ENCODE measurements at regions not wholly inside any gene's neighbourhood (a gene's known extent, or its start where the extent isn't known, plus 50 kb on each side); places are given as distances from the start of the nearest gene placed in this dataset.

DNA sequence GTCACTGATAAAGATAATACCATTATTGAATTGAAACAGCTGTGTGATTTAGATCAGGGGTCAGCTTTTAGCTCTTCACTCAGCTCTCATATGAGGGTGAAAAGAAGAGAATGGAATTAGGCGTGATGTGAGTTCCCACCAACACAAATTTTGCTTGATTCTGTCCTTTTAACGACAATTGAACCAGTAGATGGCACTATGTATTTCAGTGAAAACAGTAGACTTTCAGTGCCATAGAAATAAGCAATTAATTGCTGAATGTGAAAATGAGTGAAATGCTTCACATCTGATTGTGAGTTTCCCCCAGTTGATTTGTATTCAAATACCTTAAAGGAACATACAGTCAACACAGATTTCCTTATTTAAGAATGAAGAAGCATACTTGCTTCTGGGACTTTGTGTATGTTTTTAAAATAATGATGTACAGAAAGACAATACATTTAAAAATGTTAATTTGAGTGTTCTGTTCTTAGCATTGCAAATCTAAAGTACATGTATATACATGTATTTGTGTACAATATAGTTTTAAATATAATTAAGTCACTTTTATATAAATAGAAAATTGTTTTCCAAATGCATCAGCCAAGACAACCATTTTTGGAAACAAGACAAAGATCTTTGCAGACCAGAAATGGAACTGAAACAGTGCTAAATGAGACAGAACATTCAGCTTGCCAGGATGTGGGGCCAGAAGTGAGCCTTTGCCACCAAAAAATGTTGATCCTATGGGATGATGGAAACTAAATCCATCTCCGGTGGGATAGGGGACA lies 178.8 kb downstream of the SNCA start:
- TF ChIP-seq, protein P1, sequence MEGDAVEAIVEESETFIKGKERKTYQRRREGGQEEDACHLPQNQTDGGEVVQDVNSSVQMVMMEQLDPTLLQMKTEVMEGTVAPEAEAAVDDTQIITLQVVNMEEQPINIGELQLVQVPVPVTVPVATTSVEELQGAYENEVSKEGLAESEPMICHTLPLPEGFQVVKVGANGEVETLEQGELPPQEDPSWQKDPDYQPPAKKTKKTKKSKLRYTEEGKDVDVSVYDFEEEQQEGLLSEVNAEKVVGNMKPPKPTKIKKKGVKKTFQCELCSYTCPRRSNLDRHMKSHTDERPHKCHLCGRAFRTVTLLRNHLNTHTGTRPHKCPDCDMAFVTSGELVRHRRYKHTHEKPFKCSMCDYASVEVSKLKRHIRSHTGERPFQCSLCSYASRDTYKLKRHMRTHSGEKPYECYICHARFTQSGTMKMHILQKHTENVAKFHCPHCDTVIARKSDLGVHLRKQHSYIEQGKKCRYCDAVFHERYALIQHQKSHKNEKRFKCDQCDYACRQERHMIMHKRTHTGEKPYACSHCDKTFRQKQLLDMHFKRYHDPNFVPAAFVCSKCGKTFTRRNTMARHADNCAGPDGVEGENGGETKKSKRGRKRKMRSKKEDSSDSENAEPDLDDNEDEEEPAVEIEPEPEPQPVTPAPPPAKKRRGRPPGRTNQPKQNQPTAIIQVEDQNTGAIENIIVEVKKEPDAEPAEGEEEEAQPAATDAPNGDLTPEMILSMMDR (IDR thresholded peaks at IDR 0.05; ENCODE audit: low read depth, low read length, missing control alignments): peak; percentile 48
- DNase-seq: peak; percentile 9
- H3K4me3 ChIP-seq (ENCODE audit: low read depth, low read length): no peak overlapping the region
- no peaks in the 10 kb centered on the region for H3K36me3 ChIP-seq (replicated peaks)
- no peaks in the 10 kb centered on the region for H3K27me3 ChIP-seq (replicated peaks)
- in situ Hi-C loops (cut with HindIII; ENCODE audit: low pct_ligation_motif_present, low sequenced_read_pairs): no loop called here
- H3K27ac ChIP-seq: no peak overlapping the region

DNA sequence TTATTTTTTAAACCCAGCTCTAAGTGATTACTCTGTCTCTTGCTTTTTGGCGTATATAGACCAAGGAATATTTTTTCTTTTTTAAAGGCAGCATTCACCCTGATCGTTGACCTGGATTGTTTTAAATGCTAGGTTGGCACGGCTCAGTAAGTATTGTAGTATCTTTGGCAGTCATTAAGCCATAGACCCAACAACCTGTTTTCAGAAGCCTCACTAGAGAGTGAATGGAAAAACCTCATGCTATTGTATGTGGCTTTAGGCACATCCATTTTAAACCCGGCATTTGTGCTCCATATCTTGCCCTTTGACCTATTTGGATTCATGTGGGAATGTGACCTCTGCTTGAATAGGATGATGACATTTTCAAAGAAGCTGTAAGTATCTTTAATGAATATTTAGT lies 183.9 kb downstream of the SNCA start:
- TF ChIP-seq, protein P1 (IDR thresholded peaks at IDR 0.05; ENCODE audit: low read depth, low read length, missing control alignments): no peak
- Histone ChIP-seq H3K36me3 (replicated peaks) (no peaks in the 10 kb centered on the region), H3K27ac (no peak overlapping the region), H3K27me3 (replicated peaks) (no peaks in the 10 kb centered on the region), H3K4me3 (ENCODE audit: low read depth, low read length) (no peak overlapping the region)
- no peak for DNase-seq
- in situ Hi-C loops (cut with HindIII; ENCODE audit: low pct_ligation_motif_present, low sequenced_read_pairs): no loop called here

- DNase-seq: no peak
- TF ChIP-seq, protein P1 (IDR thresholded peaks at IDR 0.05; ENCODE audit: low read depth, low read length, missing control alignments): no peak
- H3K27me3 ChIP-seq (replicated peaks): no peaks in the 10 kb centered on the region
Observed at GRCh38 chr4:89645482-89645881, 191.5 kb downstream of the SNCA start.

GRCh38 chr4:89641367-89641687 lies 195.6 kb downstream of the SNCA start:
- DNase-seq: no peak
- TF ChIP-seq, protein P1 (IDR thresholded peaks at IDR 0.05; ENCODE audit: low read depth, low read length, missing control alignments): no peak
- peak overlapping the region; percentile 41 for H3K4me3 ChIP-seq (ENCODE audit: low read depth, low read length)
- no peaks in the 10 kb centered on the region for H3K27me3 ChIP-seq (replicated peaks)
- H3K36me3 ChIP-seq (replicated peaks): no peaks in the 10 kb centered on the region
- H3K27ac ChIP-seq: no peak overlapping the region
- in situ Hi-C loops (cut with HindIII; ENCODE audit: low pct_ligation_motif_present, low sequenced_read_pairs): no loop called here

More at GRCh38 chr4:89645482-89645881, 191.5 kb downstream of the SNCA start:
- Histone ChIP-seq H3K36me3 (replicated peaks) (no peaks in the 10 kb centered on the region), H3K27ac (no peak overlapping the region), H3K4me3 (ENCODE audit: low read depth, low read length) (no peak overlapping the region)
- in situ Hi-C loops (cut with HindIII; ENCODE audit: low pct_ligation_motif_present, low sequenced_read_pairs): no loop called here

- TF ChIP-seq, protein P1 (IDR thresholded peaks at IDR 0.05; ENCODE audit: low read depth, low read length, missing control alignments): peak; percentile 87
- in situ Hi-C loops (cut with HindIII; ENCODE audit: low pct_ligation_motif_present, low sequenced_read_pairs): no loop called here
- Histone ChIP-seq H3K27me3 (replicated peaks) (no peaks in the 10 kb centered on the region), H3K36me3 (replicated peaks) (no peaks in the 10 kb centered on the region), H3K4me3 (ENCODE audit: low read depth, low read length) (peak overlapping the region; percentile 41), H3K27ac (no peak overlapping the region)
- peak; percentile 42 for DNase-seq
Observed at GRCh38 chr4:89640620-89641366, 196.2 kb downstream of the SNCA start.

Measured in brain microvascular endothelial cell (primary cell).